ENCODE measurements at regions not wholly inside any gene's neighbourhood (a gene's known extent, or its start where the extent isn't known, plus 50 kb on each side); places are given as distances from the start of the nearest gene placed in this dataset.

- TF ChIP-seq CTCF (IDR thresholded peaks at IDR 0.05) (no peak), CHD2 (IDR thresholded peaks at IDR 0.05; ENCODE audit: low read length, partially characterized antibody) (no peak), RAD21 (conservative IDR thresholded peaks at IDR 0.05 in 1 of 2, IDR thresholded peaks at IDR 0.05 in 1 of 2) (no peak), POLR2A (IDR thresholded peaks at IDR 0.05; ENCODE audit: low read length) (no peak), MYC (IDR thresholded peaks at IDR 0.05; ENCODE audit: borderline replicate concordance, low read length) (no peak), MAX (IDR thresholded peaks at IDR 0.05) (no peak), EHMT2 (IDR thresholded peaks at IDR 0.05; ENCODE audit: low read depth) (no peak), SMC3 (IDR thresholded peaks at IDR 0.05) (no peak)
Observed at GRCh38 chr11:80616070-80616800, 1175.4 kb upstream of the TENM4 start.
